SK-N-SH (cell line): ENCODE measurements at regions not wholly inside any gene's neighbourhood (a gene's known extent, or its start where the extent isn't known, plus 50 kb on each side); places are given as distances from the start of the nearest gene placed in this dataset.

Experiments used
- CTCF ChIA-PET: fragments of 300-600, 350-600 bp; formaldehyde crosslinking; extraction: SDS; loops from one replicate; lab custom pipeline; 2021; lab: Yijun Ruan, JAX
- POLR2A ChIA-PET: fragments of 350-600 bp; sonication (Branson Sonifier 250); formaldehyde crosslinking; extraction: SDS; loops from one replicate; lab custom pipeline; 2020; ENCODE audit warnings: antibody characterized with exemption, inconsistent platforms; lab: Yijun Ruan, JAX
- DNase-seq: peaks from one replicate; pipeline ENCODE4 v3.0.0; 2012
- H2AFZ ChIP-seq: fragments of 200-600 bp; sonication (generic); 2 replicates; pipeline ENCODE4 v1.8.1; 2016; ENCODE audit warnings: antibody characterized with exemption, mild to moderate bottlenecking, low read depth
- H3F3A ChIP-seq: fragments of 200-600 bp; sonication (generic); replicated peaks from 2 replicates; pipeline ENCODE3; 2016; ENCODE audit warnings: antibody characterized with exemption, mild to moderate bottlenecking; ENCODE audit not compliant: insufficient read depth
- H3K27ac ChIP-seq, 2 experiments: fragments of 200-500 bp in 1 of 2; fragments of 200-600 bp in 1 of 2; sonication (Bioruptor generic) in 1 of 2; sonication (generic), shearing (Covaris generic) in 1 of 2; 2 replicates each; pipeline versions ENCODE4 v1.5.1 to v1.6.1; 2014 to 2016; ENCODE audit warnings: low read depth in 2 of 2, inconsistent platforms in 1 of 2, low read length in 1 of 2, mild to moderate bottlenecking in 1 of 2, mixed read lengths in 1 of 2
- H3K27me3 ChIP-seq: fragments of 200-600 bp; sonication (generic), shearing (Covaris generic); 2 replicates; pipeline ENCODE4 v1.6.1; 2016; ENCODE audit warnings: mixed run types; ENCODE audit not compliant: insufficient read depth
- H3K36me3 ChIP-seq, 2 experiments: fragments of 200-500 bp in 1 of 2; fragments of 200-600 bp in 1 of 2; sonication (Bioruptor generic) in 1 of 2; sonication (generic) in 1 of 2; replicated peaks in 1 of 2; 2 replicates each; pipeline versions ENCODE3 to v1.5.1; 2014 to 2016; ENCODE audit warnings: low read length in 1 of 2, mild to moderate bottlenecking in 1 of 2; ENCODE audit not compliant: insufficient read depth in 2 of 2, control insufficient read depth in 1 of 2
- H3K4me1 ChIP-seq, 2 experiments: fragments of 200-500 bp in 1 of 2; fragments of 200-600 bp in 1 of 2; sonication (Bioruptor generic) in 1 of 2; sonication (generic), shearing (Covaris generic) in 1 of 2; 2 replicates each; pipeline versions ENCODE4 v1.5.1 to v1.6.1; 2014 to 2016; ENCODE audit warnings: low read depth in 1 of 2, low read length in 1 of 2, mixed run types in 1 of 2; ENCODE audit not compliant: insufficient read depth in 2 of 2, control insufficient read depth in 1 of 2
- H3K4me2 ChIP-seq: fragments of 200-600 bp; sonication (generic), shearing (Covaris generic); 2 replicates; pipeline ENCODE4 v1.6.1; 2017; ENCODE audit warnings: mixed run types
- H3K4me3 ChIP-seq, 2 experiments: fragments of 200-500 bp in 1 of 2; fragments of 200-600 bp in 1 of 2; sonication (Bioruptor generic) in 1 of 2; sonication (generic), shearing (Covaris generic) in 1 of 2; 2 replicates each; pipeline versions ENCODE4 v1.5.1 to v1.8.1; 2014 to 2016; ENCODE audit warnings: low read depth in 2 of 2, inconsistent platforms in 1 of 2, low read length in 1 of 2, mild to moderate bottlenecking in 1 of 2, mixed read lengths in 1 of 2, moderate library complexity in 1 of 2
- H3K79me2 ChIP-seq: fragments of 200-600 bp; sonication (generic); 2 replicates; pipeline ENCODE4 v1.8.1; 2017; ENCODE audit warnings: mild to moderate bottlenecking; ENCODE audit not compliant: insufficient read depth
- H3K9ac ChIP-seq: fragments of 200-600 bp; sonication (generic); 2 replicates; pipeline ENCODE4 v1.6.1; 2017; ENCODE audit warnings: mixed run types
- H3K9me2 ChIP-seq: fragments of 200-600 bp; sonication (generic); 2 replicates; pipeline ENCODE4 v1.6.1; 2017; ENCODE audit warnings: mixed run types
- H3K9me3 ChIP-seq: fragments of 200-600 bp; sonication (generic); 2 replicates; pipeline ENCODE4 v1.6.1; 2017; ENCODE audit warnings: mixed run types, mild to moderate bottlenecking, moderate library complexity
- H4K20me1 ChIP-seq: fragments of 200-600 bp; sonication (generic); 2 replicates; pipeline ENCODE4 v1.6.1; 2017; ENCODE audit warnings: mild to moderate bottlenecking, mixed run types; ENCODE audit not compliant: insufficient read depth
- ELF1 ChIP-seq: IDR thresholded peaks from 2 replicates; pipeline ENCODE4 v1.4.0; 2012
- EZH2phosphoT487 ChIP-seq: fragments of 200-600 bp; sonication (generic); IDR thresholded peaks from 2 replicates; pipeline ENCODE4 v1.6.1; 2017; ENCODE audit warnings: low read depth, mixed run types, mild to moderate bottlenecking, antibody characterized with exemption, moderate library complexity, borderline replicate concordance
- FOSL2 ChIP-seq: IDR thresholded peaks from 2 replicates; pipeline ENCODE4 v1.4.0; 2012; ENCODE audit warnings: low read depth, mild to moderate bottlenecking, moderate library complexity, borderline replicate concordance
- FOXJ3 ChIP-seq: sonication (generic); formaldehyde crosslinking; IDR thresholded peaks from 2 replicates; pipeline ENCODE4 v1.5.1; 2020; ENCODE audit warnings: mild to moderate bottlenecking, missing genetic modification reagents
- FOXM1 ChIP-seq: IDR thresholded peaks from 2 replicates; pipeline ENCODE4 v1.4.0; 2012; ENCODE audit warnings: low read depth, mild to moderate bottlenecking
- GABPA ChIP-seq: IDR thresholded peaks from 2 replicates; pipeline ENCODE4 v1.4.0; 2012; ENCODE audit warnings: low read depth, mild to moderate bottlenecking
- GATA2 ChIP-seq: sonication (generic); formaldehyde crosslinking; IDR thresholded peaks from 2 replicates; pipeline ENCODE4 v1.5.0; 2020; ENCODE audit warnings: mild to moderate bottlenecking, missing genetic modification reagents
- MEF2A ChIP-seq: IDR thresholded peaks from 2 replicates; pipeline ENCODE4 v1.4.0; 2012; ENCODE audit warnings: low read depth, borderline replicate concordance
- NFIC ChIP-seq: IDR thresholded peaks from 2 replicates; pipeline ENCODE4 v1.4.0; 2012; ENCODE audit warnings: borderline replicate concordance
- NRF1 ChIP-seq: IDR thresholded peaks from 2 replicates; pipeline ENCODE4 v1.6.1; 2012; ENCODE audit warnings: low read depth, mild to moderate bottlenecking, low read length
- POLR2AphosphoS5 ChIP-seq: IDR thresholded peaks from 2 replicates; pipeline ENCODE4 v1.6.1; 2012; ENCODE audit warnings: low read depth, low read length
- RCOR1 ChIP-seq: fragments of 150-350 bp; IDR thresholded peaks from 2 replicates; pipeline ENCODE4 v1.6.1; 2017; ENCODE audit warnings: antibody characterized with exemption, low read length
- RFX5 ChIP-seq: IDR thresholded peaks from 2 replicates; pipeline ENCODE4 v1.6.1; 2012; ENCODE audit warnings: mild to moderate bottlenecking, improper control_type of control experiment, low read length
- RXRA ChIP-seq: IDR thresholded peaks from 2 replicates; pipeline ENCODE4 v1.4.0; 2012; ENCODE audit warnings: low read depth, mild to moderate bottlenecking, borderline replicate concordance
- SMC3 ChIP-seq: IDR thresholded peaks from 2 replicates; pipeline ENCODE4 v1.6.1; 2012; ENCODE audit warnings: low read depth, low read length, improper control_type of control experiment
- YY1 ChIP-seq: IDR thresholded peaks from 2 replicates; pipeline ENCODE4 v1.4.0; 2012; ENCODE audit warnings: low read depth, mild to moderate bottlenecking
- WGBS: methylation state at CpG from one replicate; pipeline ENCODE4 v1.1.6; 2017; ENCODE audit warnings: low lambda C conversion rate; 5-methylcytosine and 5-hydroxymethylcytosine counted together
- TF ChIP-seq, protein P1 (sequence below): IDR thresholded peaks from 2 replicates; pipeline ENCODE4 v1.4.0; 2012; ENCODE audit warnings: low read depth, borderline replicate concordance
- TF ChIP-seq, protein P2 (sequence below): fragments of 150-350 bp; IDR thresholded peaks from 2 replicates; pipeline ENCODE4 v1.6.1; 2016; ENCODE audit warnings: mild to moderate bottlenecking, low read depth, low read length
- TF ChIP-seq, protein P3 (sequence below): fragments of 200-600 bp; sonication (generic); IDR thresholded peaks from 2 replicates; pipeline ENCODE4 v1.6.1; 2017; ENCODE audit warnings: antibody characterized with exemption, mild to moderate bottlenecking, moderate library complexity
- TF ChIP-seq, protein P4 (sequence below): IDR thresholded peaks from 2 replicates; pipeline ENCODE4; 2012

DNA sequence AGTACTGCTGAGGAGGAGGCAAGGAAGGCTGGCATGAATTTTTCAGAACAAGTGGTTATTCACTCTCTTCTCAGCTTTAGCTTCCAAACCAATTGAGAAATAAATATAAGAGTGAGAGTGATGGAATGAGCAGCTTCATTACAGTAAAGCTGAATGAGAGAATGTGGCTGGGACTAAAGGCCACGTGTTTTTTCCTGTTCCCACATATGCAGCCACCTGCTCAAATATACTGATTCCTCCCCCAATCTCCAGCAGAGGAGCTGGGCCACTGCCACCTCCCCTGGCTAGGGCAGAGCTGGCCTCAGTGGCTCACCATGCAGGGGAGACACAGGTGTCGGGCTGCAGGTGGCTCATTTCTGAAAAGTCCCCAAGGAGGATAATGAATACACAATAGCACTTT, 1505.3 kb upstream of the WWC1 start:
- no peaks in the 10 kb centered on the region for H3K9me2 ChIP-seq

DNA sequence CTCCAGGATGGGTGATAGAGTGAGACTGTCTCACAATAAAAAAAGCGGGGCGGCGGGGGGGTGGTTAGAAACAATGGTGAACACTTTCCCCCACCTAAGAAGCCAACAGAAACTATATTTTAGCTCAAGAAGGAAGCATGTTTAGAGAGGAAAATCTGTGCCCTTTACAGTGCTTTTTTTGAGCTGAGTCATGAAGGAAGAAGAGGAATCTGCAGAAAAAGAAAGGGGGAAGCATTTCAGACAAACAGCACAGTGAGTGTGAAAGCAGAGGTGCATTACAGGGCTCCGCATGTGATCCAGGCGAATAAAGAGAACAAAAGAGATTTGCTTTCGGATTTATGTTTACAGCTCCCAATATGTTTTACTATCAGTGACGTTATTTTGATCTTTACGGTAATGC, 1504.6 kb upstream of the WWC1 start:
- Histone ChIP-seq H2AFZ (no peak overlapping the region), H3K4me1 (no peaks in the 10 kb centered on the region; a peak in 1 of 4 replicates), H3K9ac (no peak overlapping the region), H3K9me2 (no peaks in the 10 kb centered on the region), H3K79me2 (no peaks in the 10 kb centered on the region), H3K27me3 (no peaks in the 10 kb centered on the region), H3K4me3 (no peak overlapping the region), H3K27ac (no peak overlapping the region), H3K4me2 (no peak overlapping the region), H3F3A (no peaks in the 10 kb centered on the region), H3K9me3 (no peaks in the 10 kb centered on the region), H3K36me3 (no peaks in the 10 kb centered on the region), H4K20me1 (no peaks in the 10 kb centered on the region)
- no peak for DNase-seq
- ChIA-PET CTCF (interaction anchor here (0.6 kb wide), 1 partner anchor 458 kb away, joined by 3 read pairs; no protein-coding TSS in a partner anchor), POLR2A (no interaction called here)
- 68% methylated on average over 8 of the region's 8 CpGs for WGBS
- TF ChIP-seq GATA2 (CRISPR knock-in tag) (no peak), YY1 (no peak), ELF1 (no peak), POLR2AphosphoS5 (no peak), FOXJ3 (CRISPR knock-in tag) (no peak), EZH2phosphoT487 (no peak), NFIC (no peak), RCOR1 (no peak), FOSL2 (no peak), RFX5 (no peak), MEF2A (no peak), NRF1 (no peak), SMC3 (no peak)
- TF ChIP-seq, protein P1, sequence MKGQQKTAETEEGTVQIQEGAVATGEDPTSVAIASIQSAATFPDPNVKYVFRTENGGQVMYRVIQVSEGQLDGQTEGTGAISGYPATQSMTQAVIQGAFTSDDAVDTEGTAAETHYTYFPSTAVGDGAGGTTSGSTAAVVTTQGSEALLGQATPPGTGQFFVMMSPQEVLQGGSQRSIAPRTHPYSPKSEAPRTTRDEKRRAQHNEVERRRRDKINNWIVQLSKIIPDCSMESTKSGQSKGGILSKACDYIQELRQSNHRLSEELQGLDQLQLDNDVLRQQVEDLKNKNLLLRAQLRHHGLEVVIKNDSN, result no peak
- TF ChIP-seq, protein P2, sequence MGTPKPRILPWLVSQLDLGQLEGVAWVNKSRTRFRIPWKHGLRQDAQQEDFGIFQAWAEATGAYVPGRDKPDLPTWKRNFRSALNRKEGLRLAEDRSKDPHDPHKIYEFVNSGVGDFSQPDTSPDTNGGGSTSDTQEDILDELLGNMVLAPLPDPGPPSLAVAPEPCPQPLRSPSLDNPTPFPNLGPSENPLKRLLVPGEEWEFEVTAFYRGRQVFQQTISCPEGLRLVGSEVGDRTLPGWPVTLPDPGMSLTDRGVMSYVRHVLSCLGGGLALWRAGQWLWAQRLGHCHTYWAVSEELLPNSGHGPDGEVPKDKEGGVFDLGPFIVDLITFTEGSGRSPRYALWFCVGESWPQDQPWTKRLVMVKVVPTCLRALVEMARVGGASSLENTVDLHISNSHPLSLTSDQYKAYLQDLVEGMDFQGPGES, result no peak
- TF ChIP-seq, protein P3, sequence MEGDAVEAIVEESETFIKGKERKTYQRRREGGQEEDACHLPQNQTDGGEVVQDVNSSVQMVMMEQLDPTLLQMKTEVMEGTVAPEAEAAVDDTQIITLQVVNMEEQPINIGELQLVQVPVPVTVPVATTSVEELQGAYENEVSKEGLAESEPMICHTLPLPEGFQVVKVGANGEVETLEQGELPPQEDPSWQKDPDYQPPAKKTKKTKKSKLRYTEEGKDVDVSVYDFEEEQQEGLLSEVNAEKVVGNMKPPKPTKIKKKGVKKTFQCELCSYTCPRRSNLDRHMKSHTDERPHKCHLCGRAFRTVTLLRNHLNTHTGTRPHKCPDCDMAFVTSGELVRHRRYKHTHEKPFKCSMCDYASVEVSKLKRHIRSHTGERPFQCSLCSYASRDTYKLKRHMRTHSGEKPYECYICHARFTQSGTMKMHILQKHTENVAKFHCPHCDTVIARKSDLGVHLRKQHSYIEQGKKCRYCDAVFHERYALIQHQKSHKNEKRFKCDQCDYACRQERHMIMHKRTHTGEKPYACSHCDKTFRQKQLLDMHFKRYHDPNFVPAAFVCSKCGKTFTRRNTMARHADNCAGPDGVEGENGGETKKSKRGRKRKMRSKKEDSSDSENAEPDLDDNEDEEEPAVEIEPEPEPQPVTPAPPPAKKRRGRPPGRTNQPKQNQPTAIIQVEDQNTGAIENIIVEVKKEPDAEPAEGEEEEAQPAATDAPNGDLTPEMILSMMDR, result no peak

More for the DNA sequence above, 1505.3 kb upstream of the WWC1 start:
- no peak overlapping the region for H3K4me3 ChIP-seq
- WGBS, result 23% methylated on average over 2 of the region's 2 CpGs
- no peak for DNase-seq
- H3K9me3 ChIP-seq, result no peaks in the 10 kb centered on the region
- H2AFZ ChIP-seq, result no peak overlapping the region
- H3K27me3 ChIP-seq, result no peaks in the 10 kb centered on the region
- H3K4me2 ChIP-seq, result no peak overlapping the region
- CTCF ChIA-PET, result interaction anchor here (0.7 kb wide), 1 partner anchor 780 kb away, joined by 3 read pairs; no protein-coding TSS in a partner anchor
- TF ChIP-seq GABPA, result no peak
- TF ChIP-seq RXRA, result no peak
- TF ChIP-seq RCOR1, result no peak
- TF ChIP-seq ELF1, result no peak
- TF ChIP-seq, protein P4, sequence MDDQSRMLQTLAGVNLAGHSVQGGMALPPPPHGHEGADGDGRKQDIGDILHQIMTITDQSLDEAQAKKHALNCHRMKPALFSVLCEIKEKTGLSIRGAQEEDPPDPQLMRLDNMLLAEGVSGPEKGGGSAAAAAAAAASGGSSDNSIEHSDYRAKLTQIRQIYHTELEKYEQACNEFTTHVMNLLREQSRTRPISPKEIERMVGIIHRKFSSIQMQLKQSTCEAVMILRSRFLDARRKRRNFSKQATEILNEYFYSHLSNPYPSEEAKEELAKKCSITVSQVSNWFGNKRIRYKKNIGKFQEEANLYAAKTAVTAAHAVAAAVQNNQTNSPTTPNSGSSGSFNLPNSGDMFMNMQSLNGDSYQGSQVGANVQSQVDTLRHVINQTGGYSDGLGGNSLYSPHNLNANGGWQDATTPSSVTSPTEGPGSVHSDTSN, result no peak
- TF ChIP-seq FOXM1, result no peak
- TF ChIP-seq, protein P2, result no peak
- TF ChIP-seq POLR2AphosphoS5, result no peak
- TF ChIP-seq YY1, result no peak
- no peak for TF ChIP-seq SMC3
- TF ChIP-seq, all 33 proteins: peak for 0
- H3K4me1 ChIP-seq, result peaks cover 0 to 2% of the 10 kb centered on the region in 2 experiments; a peak in 1 of 4 replicates
- H3K9ac ChIP-seq, result no peak overlapping the region
- no peak overlapping the region for H3K27ac ChIP-seq
- no peaks in the 10 kb centered on the region for H4K20me1 ChIP-seq
- no peaks in the 10 kb centered on the region for H3K79me2 ChIP-seq
- no peaks in the 10 kb centered on the region for H3F3A ChIP-seq
- H3K36me3 ChIP-seq, result no peaks in the 10 kb centered on the region
- POLR2A ChIA-PET, result no interaction called here
